ENCODE measurements at regions not wholly inside any gene's neighbourhood (a gene's known extent, or its start where the extent isn't known, plus 50 kb on each side); places are given as distances from the start of the nearest gene placed in this dataset.

- TF ChIP-seq CTCF (IDR thresholded peaks at IDR 0.05; ENCODE audit: insufficient read depth, low read depth, low read length) (no peak), EZH2 (IDR thresholded peaks at IDR 0.05; ENCODE audit: insufficient read depth, low read length) (no peak)
These were observed 95.1 kb upstream of the OLIG2 start for GRCh38 chr21:32930673-32931072.
